GM19452 (cell line): ENCODE measurements at regions not wholly inside any gene's neighbourhood (a gene's known extent, or its start where the extent isn't known, plus 50 kb on each side); places are given as distances from the start of the nearest gene placed in this dataset.

Experiments
- ATAC-seq: cut with Tn5 transposase; IDR thresholded peaks from one replicate; pipeline ENCODE4 v1.9.1; 2021; ENCODE audit not compliant: unreplicated experiment

DNA sequence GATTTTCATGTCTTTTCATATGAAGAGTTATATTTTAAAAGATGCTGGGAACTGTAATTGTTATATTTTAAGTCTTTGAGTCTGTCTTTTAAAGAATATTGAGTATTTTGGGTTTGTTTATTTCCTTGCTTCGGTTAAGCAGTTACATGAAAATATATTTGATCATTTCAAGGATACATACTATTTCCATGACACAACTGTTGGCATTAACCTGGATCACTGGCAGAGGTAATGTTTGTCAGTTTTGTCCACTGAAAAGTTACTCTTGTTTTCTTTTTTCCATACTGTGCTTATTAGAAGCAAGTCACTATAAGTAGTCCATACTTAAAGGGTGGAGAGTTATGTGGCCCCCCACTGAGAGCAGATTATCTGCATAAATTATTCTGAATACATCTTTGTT is 1142.0 kb upstream of the TMEFF2 start:
- no peak for ATAC-seq

DNA sequence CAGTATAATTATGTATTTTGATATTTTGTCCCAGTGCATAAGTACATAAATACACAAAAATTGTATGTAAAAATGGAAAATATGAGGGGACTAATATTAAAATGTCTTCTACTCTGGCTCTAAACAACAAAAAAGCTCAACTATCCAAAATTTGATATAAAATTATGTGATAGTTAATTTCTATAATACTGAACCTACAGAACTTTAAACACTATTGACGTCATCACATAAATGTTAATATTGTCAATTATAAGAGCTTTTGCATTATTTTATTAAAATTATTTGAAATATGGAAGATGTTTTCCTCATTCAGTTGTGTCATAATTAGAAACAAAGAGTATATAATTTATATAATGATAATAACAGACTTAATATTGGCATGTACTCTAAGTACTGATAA is 1139.7 kb upstream of the TMEFF2 start:
- no peak for ATAC-seq

DNA sequence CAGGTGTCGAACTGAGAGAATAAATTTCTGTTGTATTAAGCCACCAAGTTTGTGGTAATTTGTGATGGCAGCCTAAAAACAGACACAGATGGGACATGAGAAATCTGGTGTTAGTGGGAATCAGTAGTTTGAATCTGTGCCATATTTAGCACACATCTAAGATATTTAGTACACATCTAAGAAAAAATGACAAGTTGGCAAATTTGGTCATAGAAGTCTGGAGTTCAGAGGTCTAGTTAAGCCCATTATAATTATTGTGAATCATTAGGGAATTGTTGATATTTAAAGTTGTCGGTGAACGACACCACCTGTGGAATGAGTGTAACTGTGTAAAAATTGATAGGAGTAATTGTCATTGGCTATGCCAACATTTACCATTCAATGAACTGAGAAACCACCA is 1138.8 kb upstream of the TMEFF2 start:
- ATAC-seq = no peak

DNA sequence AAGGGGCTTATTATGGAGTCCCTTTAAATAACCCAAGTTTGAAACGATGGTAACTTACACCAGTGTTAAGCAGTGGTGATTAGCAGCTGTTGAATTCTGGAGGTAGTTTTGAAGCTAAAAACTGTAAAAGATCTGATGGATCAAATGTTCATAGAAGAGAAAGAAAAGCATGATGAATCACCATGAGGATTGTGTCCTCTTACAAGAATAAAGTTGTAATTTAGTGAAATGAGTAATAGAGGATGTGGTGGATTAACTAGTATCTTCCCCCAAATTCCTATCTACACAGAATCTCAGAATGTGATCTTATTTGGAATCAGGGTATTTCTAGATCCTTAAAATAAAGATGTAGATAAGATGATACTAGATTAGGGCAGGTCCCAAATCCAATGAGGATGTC is 1138.2 kb upstream of the TMEFF2 start:
- ATAC-seq = no peak

DNA sequence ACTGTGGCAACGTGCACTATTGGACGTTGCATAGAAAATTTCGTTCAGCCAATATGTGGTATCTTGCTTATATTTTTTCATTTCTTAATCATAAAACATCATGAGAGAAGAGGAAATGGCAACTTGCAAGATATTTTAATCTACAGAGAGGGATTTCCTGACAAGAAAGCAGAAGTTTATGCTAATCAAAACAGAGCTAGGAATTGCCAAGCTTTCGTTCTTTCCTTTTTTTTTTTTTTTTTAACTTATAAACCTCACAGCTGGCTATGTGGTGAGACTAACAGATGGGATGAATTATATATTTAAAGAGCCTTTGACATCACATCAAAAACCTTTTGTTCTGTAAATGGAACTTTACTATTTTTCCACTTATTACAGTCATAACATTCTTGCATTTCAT is 1136.9 kb upstream of the TMEFF2 start:
- ATAC-seq = no peak

DNA sequence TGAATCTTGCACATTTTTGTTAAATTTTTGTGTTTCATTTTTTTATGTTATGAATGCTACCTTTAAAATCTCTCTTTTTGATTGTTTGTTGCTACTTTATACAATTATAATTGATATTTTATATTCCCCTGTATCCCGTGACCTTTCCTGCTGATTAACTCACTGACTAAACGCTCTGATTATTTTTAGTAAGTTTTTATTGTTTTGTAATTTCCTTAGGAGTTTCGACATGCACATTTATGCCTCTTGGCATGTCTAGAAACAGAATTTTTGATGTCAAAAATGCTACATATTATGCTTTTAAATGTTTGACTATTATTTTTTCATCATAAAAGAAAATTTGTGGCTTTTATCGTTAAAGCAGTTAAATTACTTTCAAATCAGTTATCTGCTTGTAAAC is 1131.6 kb upstream of the TMEFF2 start:
- no peak for ATAC-seq

DNA sequence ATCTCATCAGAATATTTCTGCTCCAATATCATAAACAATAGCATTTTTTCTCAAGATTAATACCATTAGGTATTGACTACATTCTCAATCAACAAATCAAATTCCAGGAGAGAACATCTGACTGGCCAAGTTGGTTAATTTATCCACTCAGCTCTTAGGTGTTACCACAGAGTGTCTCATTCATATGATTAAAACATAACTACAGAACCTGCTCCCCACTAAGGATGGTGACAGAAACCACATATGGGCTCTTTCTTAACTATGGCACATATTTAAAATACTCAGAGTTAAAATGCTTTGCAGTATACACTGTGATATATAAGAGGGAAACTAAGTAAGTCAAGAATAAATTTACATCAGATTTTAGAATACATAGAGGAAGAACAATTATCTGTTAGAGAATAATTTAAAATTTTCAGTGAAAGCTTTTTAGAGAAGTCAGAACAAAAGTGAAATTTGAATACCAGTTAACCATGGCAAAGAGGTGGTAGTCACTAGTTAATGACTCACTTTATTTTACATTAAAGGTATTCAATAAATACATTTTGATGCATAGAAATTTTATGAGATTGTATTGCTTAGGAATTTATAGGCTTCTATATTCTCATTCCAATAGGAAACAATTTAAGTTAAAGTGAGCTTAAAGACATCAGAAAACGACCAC is 1120.8 kb upstream of the TMEFF2 start:
- ATAC-seq = peak; percentile 74

DNA sequence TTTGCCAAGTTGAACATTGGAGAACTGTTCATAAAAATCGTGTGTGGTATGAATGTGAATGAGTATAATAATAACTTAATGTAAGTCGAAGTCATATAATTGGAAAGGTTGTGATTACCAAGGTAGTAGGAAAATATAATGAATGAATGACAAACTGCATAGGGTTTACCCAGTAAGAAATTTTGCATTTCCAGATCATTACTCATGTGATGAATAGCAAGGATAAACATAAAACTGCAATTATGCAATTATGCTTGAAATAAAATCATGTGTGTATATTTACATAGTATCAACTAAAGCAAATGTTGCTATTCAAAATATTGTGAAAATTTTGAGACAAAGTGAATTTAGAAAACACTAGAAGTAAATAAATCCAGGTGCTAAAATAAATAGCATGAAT is 1108.7 kb upstream of the TMEFF2 start:
- no peak for ATAC-seq

DNA sequence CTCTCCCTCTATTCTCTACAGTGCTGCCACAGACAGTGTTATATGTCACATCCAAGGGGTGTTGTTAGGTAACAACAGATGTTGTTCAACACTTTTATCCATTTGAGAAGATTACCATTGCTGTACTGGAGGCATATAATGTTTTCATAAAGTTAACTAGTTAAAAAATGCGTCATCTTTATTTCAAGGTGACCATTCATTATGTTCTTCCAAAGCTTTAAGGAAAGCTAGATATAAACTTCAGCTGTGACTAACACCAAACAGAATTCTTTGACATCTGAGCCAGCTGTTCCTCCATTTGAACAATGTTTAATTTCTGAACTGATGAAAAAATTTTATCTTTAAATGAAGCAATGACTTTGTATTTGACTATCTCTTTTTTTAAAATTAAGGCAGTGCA is 1099.6 kb upstream of the TMEFF2 start:
- ATAC-seq = no peak

DNA sequence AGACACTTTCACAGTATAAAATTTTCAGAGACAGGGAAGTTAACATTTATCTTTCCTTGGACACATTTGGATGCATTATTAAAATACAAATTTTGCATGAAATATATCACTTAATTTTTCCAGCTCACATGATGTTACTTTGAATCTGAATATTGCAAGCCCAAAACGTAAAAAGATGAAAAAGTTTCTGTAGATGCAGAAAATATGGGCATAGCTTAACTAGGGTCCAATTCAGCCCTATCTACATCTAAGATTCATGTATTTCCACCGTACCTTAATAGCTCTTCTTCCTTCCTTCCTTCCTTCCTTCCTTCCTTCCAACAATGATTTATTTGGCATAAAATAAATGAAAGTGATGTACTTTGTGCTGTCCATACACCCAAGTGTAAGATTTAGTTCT is 1084.6 kb upstream of the TMEFF2 start:
- no peak for ATAC-seq

DNA sequence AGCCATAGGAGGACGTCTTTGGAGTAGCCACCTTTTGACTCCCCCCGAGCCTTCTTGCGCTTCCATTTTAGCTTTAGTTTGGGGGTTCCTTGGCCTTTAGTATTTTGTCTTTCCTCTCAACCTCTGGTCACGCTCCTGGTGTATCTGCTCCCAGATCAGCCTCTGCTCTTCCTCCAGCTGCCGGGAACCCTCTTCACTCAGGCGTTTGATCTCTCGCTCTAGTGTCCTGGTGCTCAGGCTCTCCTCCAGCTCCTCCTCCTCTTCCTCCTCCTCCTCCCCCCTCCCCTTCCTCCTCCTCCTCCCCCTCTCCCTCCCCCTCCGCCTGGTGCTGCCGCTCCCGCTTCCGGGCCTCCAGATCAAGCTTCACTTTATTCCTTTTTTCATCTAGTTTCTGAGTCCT is 1082.3 kb upstream of the TMEFF2 start:
- ATAC-seq = no peak

DNA sequence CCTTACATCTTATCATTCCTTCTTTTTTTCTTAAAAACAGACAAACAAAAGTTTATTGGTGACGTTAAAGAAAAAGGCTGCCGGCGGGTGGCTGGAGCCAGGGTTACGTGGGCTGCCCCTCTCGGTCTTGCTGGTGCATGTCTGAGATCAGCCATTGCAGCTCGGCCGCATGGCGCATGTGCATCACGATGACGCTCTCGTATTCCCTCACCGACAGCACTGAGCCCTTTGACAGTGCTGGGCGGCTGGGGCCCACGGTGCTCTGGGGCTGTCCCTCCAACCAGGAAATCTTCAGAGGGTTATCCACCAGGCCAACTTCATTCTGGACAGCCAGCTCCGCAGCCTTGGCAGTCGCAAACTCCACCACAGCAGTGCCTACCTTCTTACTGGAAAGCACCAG is 1081.8 kb upstream of the TMEFF2 start:
- no peak for ATAC-seq

DNA sequence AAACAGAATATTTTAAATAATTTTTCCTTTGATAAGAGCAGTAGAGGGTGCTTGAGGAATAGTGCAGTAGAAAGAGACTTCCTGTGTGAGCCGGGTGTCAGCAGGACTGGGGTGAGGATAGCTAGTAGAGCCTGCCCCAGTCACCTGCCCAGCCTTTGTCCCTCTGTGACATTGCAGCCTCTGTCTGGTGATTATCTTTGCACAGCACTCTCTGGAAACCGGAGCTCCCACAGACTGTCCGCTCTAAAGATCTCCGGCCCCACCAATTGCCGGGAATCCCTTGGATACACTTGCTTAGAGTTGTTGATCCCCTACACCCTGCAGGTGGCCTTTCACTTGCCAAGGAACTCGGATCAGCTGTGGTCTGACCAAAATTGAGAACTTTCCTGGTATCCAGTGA is 1081.3 kb upstream of the TMEFF2 start:
- ATAC-seq = no peak

DNA sequence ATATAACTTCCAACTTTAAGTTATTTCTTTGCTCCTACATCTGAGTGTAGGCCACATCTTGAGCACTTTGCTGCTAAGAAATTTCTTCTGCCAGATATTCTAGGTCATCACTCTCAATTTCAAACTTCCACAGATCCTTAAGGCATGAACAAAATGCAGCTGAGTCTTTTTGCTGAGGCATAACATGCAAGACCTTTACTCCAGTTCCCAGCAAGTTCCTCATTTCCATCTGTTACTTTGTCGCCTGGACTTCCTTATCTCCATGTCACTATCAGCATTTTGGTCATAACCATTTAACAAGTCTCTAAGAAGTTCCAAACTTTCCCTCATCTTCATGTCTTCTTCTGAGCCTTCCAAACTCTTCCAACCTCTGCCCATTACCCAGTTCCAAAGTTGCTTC is 1077.3 kb upstream of the TMEFF2 start:
- ATAC-seq = no peak

DNA sequence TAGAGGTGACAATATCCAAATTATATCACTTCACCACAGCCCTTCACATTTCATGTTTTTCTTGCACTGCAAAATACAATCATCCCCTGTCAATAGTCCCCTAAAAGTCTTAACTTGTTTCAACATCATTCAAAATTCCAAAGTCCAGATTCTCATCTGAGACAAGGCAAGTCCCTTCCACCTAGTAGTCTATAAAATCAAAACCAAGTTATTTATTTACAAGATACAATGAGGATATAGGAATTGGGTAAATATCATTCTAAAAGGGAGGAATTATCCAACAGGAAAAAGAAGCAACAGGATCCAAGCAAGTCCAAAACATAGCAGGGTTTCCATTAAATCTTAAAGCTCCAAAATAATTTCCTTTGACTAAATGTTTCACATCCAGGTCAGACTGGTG is 1076.1 kb upstream of the TMEFF2 start:
- no peak for ATAC-seq

DNA sequence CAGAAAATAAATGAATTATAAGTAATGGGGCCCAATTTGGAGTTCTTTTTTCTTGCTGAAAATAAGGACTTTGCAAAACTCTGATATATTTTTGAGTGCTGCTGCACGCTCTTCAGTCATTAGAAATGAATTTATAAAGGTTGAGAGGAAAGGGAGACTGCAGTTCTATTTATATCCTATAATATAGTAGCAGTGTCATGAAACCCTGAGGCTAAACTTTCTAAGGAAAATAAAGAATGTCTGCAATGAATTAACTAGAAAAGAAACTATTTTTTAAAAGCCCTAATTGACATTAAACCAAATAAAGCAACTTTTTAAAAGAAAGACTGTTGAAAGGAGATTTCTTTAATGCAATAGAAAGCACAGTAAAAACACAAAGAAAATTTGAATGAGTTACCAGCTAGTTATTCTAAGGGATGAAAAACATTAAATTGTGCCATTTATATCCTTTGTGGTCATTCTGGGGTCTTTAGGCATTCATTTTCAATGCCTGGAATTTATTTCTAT is 1072.8 kb upstream of the TMEFF2 start:
- ATAC-seq = no peak

DNA sequence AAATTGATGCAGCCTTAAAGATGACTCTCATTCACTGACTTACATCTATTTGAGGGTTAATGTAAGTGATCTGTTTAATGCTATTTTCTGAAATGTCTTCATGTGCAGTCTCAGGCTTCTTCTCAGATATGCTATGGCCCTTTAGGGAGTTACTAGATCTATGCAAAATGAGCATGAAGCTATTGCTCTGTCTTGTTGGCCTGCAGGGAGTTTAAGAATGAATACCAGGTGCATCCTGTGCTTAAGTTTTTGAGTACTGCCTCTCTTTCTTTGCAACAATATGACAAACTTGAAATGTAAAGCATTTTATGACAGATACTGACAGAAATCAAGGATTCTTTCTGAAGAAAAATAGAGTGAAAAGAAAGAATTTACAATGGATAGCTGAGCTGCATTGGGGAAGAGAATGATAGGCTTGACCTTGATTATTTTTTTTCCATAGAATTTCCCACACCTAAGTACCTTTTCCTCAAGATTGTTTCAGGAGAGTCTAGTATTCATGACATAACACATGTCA is 1058.3 kb upstream of the TMEFF2 start:
- no peak for ATAC-seq

DNA sequence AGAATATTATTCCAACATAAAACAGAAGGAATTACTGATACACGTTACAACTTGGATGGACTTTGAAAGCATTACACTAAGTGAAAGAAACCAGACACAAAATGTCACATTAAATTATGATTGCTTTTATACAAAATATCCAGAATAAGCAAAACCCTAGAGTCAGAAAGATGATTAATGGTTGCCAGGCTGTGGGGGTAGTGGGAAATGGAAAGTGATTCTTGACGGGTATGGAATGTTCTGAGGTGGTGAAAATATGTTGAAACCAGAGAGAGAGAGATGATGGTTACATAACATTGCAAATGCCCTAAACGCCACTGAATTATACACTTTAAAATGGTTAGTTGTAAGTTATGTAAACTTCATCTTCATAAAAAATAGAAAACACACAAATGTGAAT is 1057.2 kb upstream of the TMEFF2 start:
- ATAC-seq = no peak

DNA sequence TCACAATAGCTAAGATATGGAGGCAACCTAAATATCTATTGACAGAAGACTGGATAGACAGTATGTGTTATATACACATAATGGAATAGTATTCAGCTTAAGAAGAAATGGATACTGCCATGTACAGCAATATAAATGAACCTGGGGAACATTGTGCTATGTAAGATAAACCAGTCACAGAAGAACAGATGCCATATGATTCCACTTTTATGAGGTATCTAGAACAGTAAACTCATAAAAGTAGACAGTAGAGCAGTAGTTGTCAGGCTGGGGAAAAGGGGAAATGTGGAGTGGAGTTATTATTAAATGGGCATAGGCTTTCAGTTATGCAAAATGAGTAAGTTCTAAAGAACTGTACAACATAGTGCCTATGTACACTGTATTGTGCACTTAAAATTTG is 1055.7 kb upstream of the TMEFF2 start:
- ATAC-seq = no peak

DNA sequence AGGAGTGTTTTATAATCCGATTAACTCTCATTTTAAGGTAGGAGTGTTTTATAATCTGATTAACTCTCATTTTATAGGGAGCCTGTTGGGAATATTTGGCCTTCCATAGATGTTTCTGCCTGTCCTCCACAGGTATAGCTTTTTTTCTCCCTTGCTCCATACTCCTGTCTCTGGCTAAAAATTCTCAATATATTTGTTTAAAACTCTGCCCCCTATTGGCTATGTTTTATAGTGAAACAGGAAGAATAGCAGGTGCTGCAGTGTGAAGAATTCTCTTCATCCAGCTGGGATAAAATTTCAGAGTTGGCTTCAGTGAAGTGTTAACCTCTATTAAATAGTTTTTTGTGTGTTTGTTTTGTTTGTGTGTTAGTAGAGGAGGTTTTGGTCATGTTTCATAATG is 1046.0 kb upstream of the TMEFF2 start:
- ATAC-seq = no peak

DNA sequence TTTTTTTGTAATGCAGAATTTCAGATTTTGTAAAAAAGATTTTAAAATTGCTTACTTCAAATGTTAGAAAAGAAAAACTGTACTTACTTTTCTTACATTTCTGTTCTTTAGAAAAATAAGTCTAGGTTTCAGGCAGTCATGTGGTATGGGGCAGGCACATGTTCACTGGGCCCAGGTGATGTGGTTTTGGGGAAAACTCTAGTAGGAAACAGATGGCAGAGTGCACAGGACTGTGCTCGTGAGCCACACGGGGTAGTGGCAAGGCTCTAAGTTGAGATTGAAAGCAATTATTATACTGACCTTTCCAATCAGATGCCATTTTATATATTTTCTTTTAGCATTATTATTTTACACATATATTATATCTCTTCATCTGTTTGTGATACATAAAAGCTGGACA is 1036.9 kb upstream of the TMEFF2 start:
- ATAC-seq = no peak

DNA sequence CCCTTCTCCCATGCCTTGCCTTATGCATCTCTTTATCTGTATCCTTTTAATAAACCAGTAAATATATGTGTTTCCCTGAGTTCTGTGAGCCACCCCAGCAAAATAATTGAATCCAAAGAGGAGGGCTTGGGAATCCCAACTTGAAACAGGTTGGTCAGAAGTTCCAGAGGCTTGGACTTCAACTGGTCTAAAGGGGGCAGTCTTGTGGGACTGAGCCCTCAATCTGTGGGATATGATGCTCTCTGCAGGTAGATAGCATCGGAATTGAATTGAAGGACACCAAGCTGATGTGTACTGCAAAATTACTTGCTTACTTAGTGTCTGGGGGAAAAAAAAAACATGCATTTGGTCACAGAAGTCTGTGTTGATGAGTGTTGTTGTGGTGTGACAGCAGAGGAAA is 1033.5 kb upstream of the TMEFF2 start:
- ATAC-seq = no peak

DNA sequence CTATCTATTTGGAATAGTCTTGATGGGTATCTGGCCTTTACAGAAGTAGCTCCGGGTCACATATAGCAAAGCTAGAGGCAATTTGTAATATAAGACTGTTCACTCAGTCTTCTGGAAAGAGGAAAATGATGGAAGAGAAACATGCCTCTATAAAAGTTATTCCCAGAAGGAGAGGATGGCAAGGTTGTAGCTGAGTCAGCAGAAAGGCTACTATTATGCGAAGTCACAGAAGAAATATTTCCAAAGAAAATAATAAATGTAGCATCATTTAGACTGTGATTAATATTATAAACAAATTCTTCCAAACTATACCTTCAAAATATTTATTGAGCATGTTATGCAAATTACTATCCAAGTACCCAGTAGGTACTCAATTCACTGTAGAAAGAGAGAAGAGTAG is 1027.7 kb upstream of the TMEFF2 start:
- no peak for ATAC-seq
